ENCODE measurements at regions not wholly inside any gene's neighbourhood (a gene's known extent, or its start where the extent isn't known, plus 50 kb on each side); places are given as distances from the start of the nearest gene placed in this dataset.

DNA sequence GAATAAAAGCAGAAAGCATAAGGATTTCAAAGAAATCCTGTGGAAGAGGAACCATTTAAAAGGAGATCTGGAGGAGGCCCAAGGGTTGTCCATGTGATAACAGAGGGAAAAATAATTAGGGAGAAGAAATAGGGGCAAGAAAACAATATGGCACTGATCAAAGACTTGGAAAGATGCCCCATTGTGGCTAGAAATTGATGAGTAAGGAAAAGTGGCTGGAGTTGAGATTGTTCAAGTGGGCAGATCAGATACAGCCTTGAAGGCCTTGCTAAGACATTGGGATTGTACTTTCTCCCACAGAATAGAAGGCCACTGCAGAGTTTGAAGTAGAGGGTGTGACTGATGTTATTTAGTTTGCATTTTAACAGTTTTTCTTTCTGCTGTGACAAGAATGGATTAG is 213.3 kb downstream of the CBLN4 start:
- ChIA-PET POLR2A (ENCODE audit: low non-redundant PET) (no interaction called here), CTCF (no interaction called here)
- TF ChIP-seq CTCF (conservative IDR thresholded peaks at IDR 0.05; ENCODE audit: low read depth), result no peak
- no peak overlapping the region for H3K27ac ChIP-seq
- no peak for DNase-seq (ENCODE audit: low spot score)

- no peak overlapping the region for H3K27ac ChIP-seq
- ChIA-PET CTCF (interaction anchor here (1.0 kb wide), 1 partner anchor 114 kb away, joined by 3 read pairs; no protein-coding TSS in a partner anchor), POLR2A (ENCODE audit: low non-redundant PET) (no interaction called here)
- TF ChIP-seq CTCF (conservative IDR thresholded peaks at IDR 0.05; ENCODE audit: low read depth), result no peak
- no peak for DNase-seq (ENCODE audit: low spot score)
Measured at GRCh38 chr20:55790178-55790577, 215.1 kb downstream of the CBLN4 start.

GRCh38 chr20:55784036-55784435 is 221.3 kb downstream of the CBLN4 start:
- H3K27ac ChIP-seq, result no peak overlapping the region
- POLR2A ChIA-PET (ENCODE audit: low non-redundant PET), result no interaction called here
- CTCF ChIA-PET, result no interaction called here
- no peak for DNase-seq (ENCODE audit: low spot score)
- TF ChIP-seq CTCF (conservative IDR thresholded peaks at IDR 0.05; ENCODE audit: low read depth), result no peak

- ChIA-PET CTCF (no interaction called here), POLR2A (ENCODE audit: low non-redundant PET) (no interaction called here)
- H3K27ac ChIP-seq, result no peak overlapping the region
- no peak for TF ChIP-seq CTCF (conservative IDR thresholded peaks at IDR 0.05; ENCODE audit: low read depth)
- DNase-seq (ENCODE audit: low spot score), result no peak
Measured at GRCh38 chr20:55783381-55783780, 221.9 kb downstream of the CBLN4 start.

GRCh38 chr20:55782912-55783253 is 222.4 kb downstream of the CBLN4 start:
- TF ChIP-seq CTCF (conservative IDR thresholded peaks at IDR 0.05; ENCODE audit: low read depth), result no peak
- POLR2A ChIA-PET (ENCODE audit: low non-redundant PET), result no interaction called here
- no peak for DNase-seq (ENCODE audit: low spot score)
- CTCF ChIA-PET, result interaction anchor here (0.5 to 0.7 kb wide), 2 partner anchors 97 to 368 kb away, joined by 3 to 5 read pairs; no protein-coding TSS in a partner anchor
- H3K27ac ChIP-seq, result no peak overlapping the region

DNA sequence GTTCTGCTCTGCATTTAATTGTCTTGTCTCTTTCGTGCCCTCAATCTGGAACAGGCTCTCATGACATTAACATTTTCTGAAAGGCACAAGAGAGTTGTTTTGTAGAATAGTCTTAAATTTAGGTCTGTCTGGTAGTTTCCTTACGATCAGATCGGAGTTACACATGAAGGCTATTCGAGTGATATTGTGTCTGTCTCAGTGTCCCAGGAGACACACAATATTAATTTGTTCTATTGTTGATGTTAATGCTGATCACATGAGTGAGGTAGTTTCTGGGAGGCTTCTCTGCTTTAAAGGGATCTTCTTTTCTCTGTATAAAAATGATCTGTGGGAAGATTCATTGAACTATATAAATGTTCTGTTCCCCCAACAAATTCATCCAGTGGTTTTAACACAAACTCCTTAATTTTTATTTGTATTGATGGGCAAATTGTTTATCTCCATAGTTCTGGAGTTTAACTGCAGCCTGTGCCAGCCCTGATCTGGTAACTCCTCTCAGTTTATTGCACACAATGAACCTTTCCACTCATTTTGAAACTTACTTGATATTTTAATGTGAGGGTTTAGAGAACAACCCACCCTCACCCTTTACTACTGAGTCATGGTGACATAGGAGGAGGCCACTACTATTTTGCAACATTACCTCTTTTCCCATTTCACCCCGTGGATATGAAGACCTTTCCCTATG is 223.0 kb downstream of the CBLN4 start:
- H3K27ac ChIP-seq, result no peak overlapping the region
- ChIA-PET POLR2A (ENCODE audit: low non-redundant PET) (no interaction called here), CTCF (interaction anchor here (0.5 to 0.7 kb wide), 2 partner anchors 97 to 368 kb away, joined by 3 to 5 read pairs; no protein-coding TSS in a partner anchor)
- no peak for TF ChIP-seq CTCF (conservative IDR thresholded peaks at IDR 0.05; ENCODE audit: low read depth)
- DNase-seq (ENCODE audit: low spot score), result no peak

Measured in RWPE1 (cell line).